Stimulated activated CD4-positive, alpha-beta T cell treated with anti-CD3 and anti-CD28 coated beads, TNF-alpha, amount 100 ng/mL, for 4 hours (primary cell): ENCODE measurements at regions not wholly inside any gene's neighbourhood (a gene's known extent, or its start where the extent isn't known, plus 50 kb on each side); places are given as distances from the start of the nearest gene placed in this dataset.
"Not testable (repeated sequence)": the region's sequence is repeated elsewhere in the genome, so short reads cannot be mapped to it uniquely, and the experiment has no call there.

Source experiments
- DNase-seq, 3 experiments: peaks; one replicate each; pipeline ENCODE4 v3.0.0-alpha.2; 2020; ENCODE audit warnings: low read depth in 3 of 3

GRCh38 chr10:2543974-2544373 lies 523.4 kb upstream of the PFKP start:
- no peak for DNase-seq

- no peak for DNase-seq
Observed at GRCh38 chr10:2543142-2543886, 524.0 kb upstream of the PFKP start.

- DNase-seq: no peak
Observed at GRCh38 chr10:2541176-2541575, 526.2 kb upstream of the PFKP start.

GRCh38 chr10:2529945-2530344 lies 537.4 kb upstream of the PFKP start:
- no peak for DNase-seq

- DNase-seq: no peak
Observed at GRCh38 chr10:2525781-2526180, 541.6 kb upstream of the PFKP start.

- no peak for DNase-seq
Observed at GRCh38 chr10:2519139-2519538, 548.2 kb upstream of the PFKP start.

GRCh38 chr10:2509081-2509531 lies 558.2 kb upstream of the PFKP start:
- no peak for DNase-seq

GRCh38 chr10:2501366-2501940 lies 565.9 kb upstream of the PFKP start:
- not testable (repeated sequence) for DNase-seq

- DNase-seq: no peak
Observed at GRCh38 chr10:2494399-2494798, 572.9 kb upstream of the PFKP start.

GRCh38 chr10:2488446-2489005 lies 578.8 kb upstream of the PFKP start:
- no peak for DNase-seq

GRCh38 chr10:2487921-2488320 lies 579.4 kb upstream of the PFKP start:
- DNase-seq: no peak

GRCh38 chr10:2478656-2479055 lies 588.7 kb upstream of the PFKP start:
- DNase-seq: no peak

- DNase-seq: no peak
Observed at GRCh38 chr10:2476812-2477553, 590.4 kb upstream of the PFKP start.

GRCh38 chr10:2476218-2476811 lies 591.0 kb upstream of the PFKP start:
- no peak for DNase-seq

- no peak for DNase-seq
Observed at GRCh38 chr10:2475711-2476217, 591.6 kb upstream of the PFKP start.

- DNase-seq: no peak
Observed at GRCh38 chr10:2471811-2472210, 595.5 kb upstream of the PFKP start.

- no peak for DNase-seq
Observed at GRCh38 chr10:2469802-2470201, 597.5 kb upstream of the PFKP start.

- DNase-seq: no peak
Observed at GRCh38 chr10:2464483-2464882, 602.9 kb upstream of the PFKP start.

GRCh38 chr10:2463316-2463715 lies 604.0 kb upstream of the PFKP start:
- DNase-seq: no peak

- no peak for DNase-seq
Observed at GRCh38 chr10:2462581-2462980, 604.8 kb upstream of the PFKP start.

- DNase-seq: no peak
Observed at GRCh38 chr10:2460812-2461211, 606.5 kb upstream of the PFKP start.

GRCh38 chr10:2459713-2460112 lies 607.6 kb upstream of the PFKP start:
- DNase-seq: no peak
